AG04449 (cell line): ENCODE measurements at regions not wholly inside any gene's neighbourhood (a gene's known extent, or its start where the extent isn't known, plus 50 kb on each side); places are given as distances from the start of the nearest gene placed in this dataset.

Source experiments
- CTCF ChIA-PET: fragments of 350-600 bp; formaldehyde crosslinking; extraction: SDS; loops from one replicate; lab custom pipeline; 2021; ENCODE audit warnings: antibody characterized with exemption; lab: Yijun Ruan, JAX
- POLR2A ChIA-PET: fragments of 400-600, 350-600 bp; formaldehyde crosslinking; extraction: SDS; loops from one replicate; lab custom pipeline; 2020; ENCODE audit warnings: antibody characterized with exemption, inconsistent platforms; lab: Yijun Ruan, JAX
- DNase-seq: peaks from one replicate; pipeline ENCODE4 v3.0.0-alpha.2; 2010; ENCODE audit warnings: low read depth, low spot score
- H3K4me3 ChIP-seq: 2 replicates; pipeline ENCODE4 v1.5.1; 2011; ENCODE audit warnings: low read depth, mild to moderate bottlenecking, control low read depth, low read length
- CTCF ChIP-seq: IDR thresholded peaks from one replicate; pipeline ENCODE4 v1.5.1; 2011; ENCODE audit warnings: mild to moderate bottlenecking, moderate library complexity, low read length, control low read depth, inconsistent platforms; ENCODE audit not compliant: insufficient read depth; ENCODE audit errors: missing control alignments

- ChIA-PET POLR2A (no interaction called here), CTCF (interaction anchor here (2.5 kb wide), 1 partner anchor 10 kb away, joined by 9 read pairs; no protein-coding TSS in a partner anchor)
- DNase-seq = no peak
- no peak for TF ChIP-seq CTCF
- no peak overlapping the region for H3K4me3 ChIP-seq
Measured at GRCh38 chr6:80531681-80532619, 425.5 kb downstream of the BCKDHB start.

- TF ChIP-seq CTCF = no peak
- DNase-seq = no peak
- CTCF ChIA-PET = no interaction called here
- POLR2A ChIA-PET = no interaction called here
- no peak overlapping the region for H3K4me3 ChIP-seq
Measured at GRCh38 chr6:80530103-80530502, 423.6 kb downstream of the BCKDHB start.

- CTCF ChIA-PET = no interaction called here
- no peak for TF ChIP-seq CTCF
- POLR2A ChIA-PET = no interaction called here
- H3K4me3 ChIP-seq = no peak overlapping the region
- DNase-seq = no peak
Measured at GRCh38 chr6:80528115-80528514, 421.6 kb downstream of the BCKDHB start.

GRCh38 chr6:80527552-80528052 is 421.1 kb downstream of the BCKDHB start:
- no peak overlapping the region for H3K4me3 ChIP-seq
- no peak for DNase-seq
- ChIA-PET POLR2A (no interaction called here), CTCF (no interaction called here)
- TF ChIP-seq CTCF = no peak

GRCh38 chr6:80523531-80523997 is 417.1 kb downstream of the BCKDHB start:
- no peak for TF ChIP-seq CTCF
- ChIA-PET CTCF (interaction anchor here (0.5 to 1.8 kb wide), 5 partner anchors 19 to 309 kb away, joined by 3 to 6 read pairs (median 3); no protein-coding TSS in a partner anchor), POLR2A (no interaction called here)
- DNase-seq = no peak
- H3K4me3 ChIP-seq = no peak overlapping the region

GRCh38 chr6:80523010-80523409 is 416.5 kb downstream of the BCKDHB start:
- ChIA-PET POLR2A (interaction anchor here (0.6 kb wide), 1 partner anchor 1222 kb away, joined by 3 read pairs; no protein-coding TSS in a partner anchor), CTCF (interaction anchor here (0.6 to 1.8 kb wide), 4 partner anchors 9 to 309 kb away, joined by 3 to 9 read pairs (median 5); no protein-coding TSS in a partner anchor)
- no peak overlapping the region for H3K4me3 ChIP-seq
- DNase-seq = no peak
- TF ChIP-seq CTCF = no peak
